ENCODE measurements at regions not wholly inside any gene's neighbourhood (a gene's known extent, or its start where the extent isn't known, plus 50 kb on each side); places are given as distances from the start of the nearest gene placed in this dataset.

- TF ChIP-seq CTCF (IDR thresholded peaks at IDR 0.05): no peak
- no peak for TF ChIP-seq POLR2A (IDR thresholded peaks at IDR 0.05)
Observed at GRCh38 chr7:144991041-144991440, 155.2 kb upstream of the TPK1 start.
